ENCODE measurements at regions not wholly inside any gene's neighbourhood (a gene's known extent, or its start where the extent isn't known, plus 50 kb on each side); places are given as distances from the start of the nearest gene placed in this dataset.

GRCh38 chr3:146969356-146969755 lies 364.2 kb upstream of the PLSCR5 start:
- TF ChIP-seq, protein P1, sequence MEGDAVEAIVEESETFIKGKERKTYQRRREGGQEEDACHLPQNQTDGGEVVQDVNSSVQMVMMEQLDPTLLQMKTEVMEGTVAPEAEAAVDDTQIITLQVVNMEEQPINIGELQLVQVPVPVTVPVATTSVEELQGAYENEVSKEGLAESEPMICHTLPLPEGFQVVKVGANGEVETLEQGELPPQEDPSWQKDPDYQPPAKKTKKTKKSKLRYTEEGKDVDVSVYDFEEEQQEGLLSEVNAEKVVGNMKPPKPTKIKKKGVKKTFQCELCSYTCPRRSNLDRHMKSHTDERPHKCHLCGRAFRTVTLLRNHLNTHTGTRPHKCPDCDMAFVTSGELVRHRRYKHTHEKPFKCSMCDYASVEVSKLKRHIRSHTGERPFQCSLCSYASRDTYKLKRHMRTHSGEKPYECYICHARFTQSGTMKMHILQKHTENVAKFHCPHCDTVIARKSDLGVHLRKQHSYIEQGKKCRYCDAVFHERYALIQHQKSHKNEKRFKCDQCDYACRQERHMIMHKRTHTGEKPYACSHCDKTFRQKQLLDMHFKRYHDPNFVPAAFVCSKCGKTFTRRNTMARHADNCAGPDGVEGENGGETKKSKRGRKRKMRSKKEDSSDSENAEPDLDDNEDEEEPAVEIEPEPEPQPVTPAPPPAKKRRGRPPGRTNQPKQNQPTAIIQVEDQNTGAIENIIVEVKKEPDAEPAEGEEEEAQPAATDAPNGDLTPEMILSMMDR (IDR thresholded peaks at IDR 0.05), result no peak
- no peak for TF ChIP-seq POLR2A (IDR thresholded peaks at IDR 0.05)

All from Peyer's patch (tissue), 4 donors.